22Rv1 (cell line): ENCODE measurements at regions not wholly inside any gene's neighbourhood (a gene's known extent, or its start where the extent isn't known, plus 50 kb on each side); places are given as distances from the start of the nearest gene placed in this dataset.
"Not testable (repeated sequence)": the region's sequence is repeated elsewhere in the genome, so short reads cannot be mapped to it uniquely, and the experiment has no call there.

Experiments used
- H3K27ac ChIP-seq: fragments of 450-650 bp; 2 replicates; pipeline ENCODE4 v1.5.1; 2017
- CTCF ChIP-seq: fragments of 450-650 bp; IDR thresholded peaks from 2 replicates; pipeline ENCODE4 v1.5.1; 2017; ENCODE audit warnings: mild to moderate bottlenecking
- ZFX ChIP-seq: fragments of 450-650 bp; IDR thresholded peaks from 2 replicates; pipeline ENCODE4 v1.6.1; 2017; ENCODE audit warnings: antibody characterized with exemption, borderline replicate concordance

- no peak for TF ChIP-seq ZFX
- no peak overlapping the region for H3K27ac ChIP-seq
These were observed 104.9 kb downstream of the CHIC2 start for GRCh38 chr4:53959343-53960120.

GRCh38 chr4:53956454-53956853, 108.0 kb downstream of the CHIC2 start:
- H3K27ac ChIP-seq, result no peak overlapping the region
- TF ChIP-seq ZFX (no peak), CTCF (no peak)

- no peak for TF ChIP-seq CTCF
- no peak for TF ChIP-seq ZFX
- no peak overlapping the region for H3K27ac ChIP-seq
These were observed 108.4 kb downstream of the CHIC2 start for GRCh38 chr4:53956053-53956452.

DNA sequence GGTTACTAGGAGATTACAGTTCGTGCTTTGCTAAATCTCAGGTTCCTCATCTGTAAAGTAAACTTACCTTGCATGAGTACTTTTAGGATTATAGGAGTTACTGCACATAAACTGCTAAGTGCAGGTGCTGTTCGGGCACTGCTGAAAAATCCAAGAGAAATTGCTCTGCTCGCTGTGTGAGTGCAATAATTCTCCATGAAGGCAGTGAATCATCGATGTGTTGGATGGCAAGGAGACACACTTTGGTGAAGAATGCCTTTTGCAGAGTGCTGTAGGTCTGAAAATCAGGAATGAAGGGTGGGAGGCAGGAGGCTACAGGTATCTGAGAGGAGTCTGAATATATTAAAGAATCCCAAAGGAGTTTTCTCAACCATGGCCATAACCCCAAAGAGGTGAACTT, 113.0 kb downstream of the CHIC2 start:
- H3K27ac ChIP-seq, result no peak overlapping the region
- TF ChIP-seq ZFX (no peak), CTCF (no peak)

DNA sequence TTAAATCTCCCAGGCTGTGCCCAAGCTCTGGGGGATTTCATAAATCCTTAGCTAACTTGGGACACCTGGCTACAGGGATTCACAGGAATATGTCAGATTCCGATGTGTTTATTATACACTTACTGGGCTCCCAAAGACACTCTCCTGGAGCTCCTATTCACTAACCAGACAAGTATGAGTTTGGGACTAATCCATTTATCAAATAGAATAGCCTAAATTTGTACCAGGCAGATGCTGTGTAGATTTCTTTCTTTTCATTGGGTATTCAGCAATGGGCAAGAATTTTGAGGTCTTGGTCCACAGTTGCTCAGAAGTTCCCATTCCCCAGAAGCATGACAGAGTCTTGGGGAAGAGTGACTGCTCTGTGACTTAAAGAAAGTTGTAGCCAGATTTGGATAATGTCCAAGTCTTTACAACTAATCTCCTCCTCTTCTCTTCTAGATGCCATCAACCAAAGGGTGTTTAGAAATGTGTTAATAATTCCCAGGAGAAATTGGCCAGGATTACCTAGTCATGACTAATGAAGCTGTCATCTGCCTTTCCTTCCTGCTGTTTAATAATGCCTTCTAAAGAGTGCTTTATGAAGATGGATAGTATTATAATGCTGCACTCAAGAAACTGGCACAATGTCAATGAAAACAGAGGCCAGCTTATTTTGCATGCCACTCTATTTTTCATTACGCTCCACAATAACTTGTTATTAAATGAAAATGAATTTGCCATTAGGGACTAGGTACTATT, 120.9 kb downstream of the CHIC2 start:
- TF ChIP-seq ZFX (no peak), CTCF (no peak)
- no peak overlapping the region for H3K27ac ChIP-seq

GRCh38 chr4:53942712-53943111, 121.7 kb downstream of the CHIC2 start:
- TF ChIP-seq ZFX (no peak), CTCF (no peak)
- H3K27ac ChIP-seq, result no peak overlapping the region

- TF ChIP-seq ZFX (no peak), CTCF (no peak)
- no peak overlapping the region for H3K27ac ChIP-seq
These were observed 123.1 kb downstream of the CHIC2 start for GRCh38 chr4:53941331-53941730.

- H3K27ac ChIP-seq, result not testable (repeated sequence)
These were observed 124.5 kb downstream of the CHIC2 start for GRCh38 chr4:53939892-53940291.
